Heart left ventricle (tissue), 16 donors: ENCODE measurements at regions not wholly inside any gene's neighbourhood (a gene's known extent, or its start where the extent isn't known, plus 50 kb on each side); places are given as distances from the start of the nearest gene placed in this dataset.

Experiments
- ATAC-seq, 4 donors: fragments of 200-7000 bp; cut with Tn5 transposase; one replicate each; pipeline ENCODE4 v1.9.1; 2020 to 2022; ENCODE audit warnings: moderate library complexity in 4 of 4, mild to moderate bottlenecking in 3 of 4, moderate number of reproducible peaks in 1 of 4
- DNase-seq, 5 donors: peaks; one replicate each; pipeline ENCODE4 v3.0.0-alpha.2; 2020
- H3K27ac ChIP-seq, 12 donors: fragments of 200-600 bp; sonication (generic) in 4 of 12; one replicate each; pipeline versions ENCODE4 v1.5.0 to v1.8.0; 2016 to 2022; ENCODE audit warnings: mild to moderate bottlenecking in 2 of 12
- H3K27me3 ChIP-seq, 9 donors: fragments of 200-600 bp; sonication (generic) in 2 of 9; one replicate each; pipeline versions ENCODE4 v1.5.1 to v1.8.0; 2016 to 2022; ENCODE audit warnings: mild to moderate bottlenecking in 3 of 9
- H3K36me3 ChIP-seq, 9 donors: fragments of 200-600 bp; sonication (generic) in 2 of 9; one replicate each; pipeline versions ENCODE4 v1.5.0 to v1.8.0; 2018 to 2022; ENCODE audit warnings: mild to moderate bottlenecking in 2 of 9
- H3K4me1 ChIP-seq, 12 donors: fragments of 200-600 bp; sonication (generic) in 4 of 12; one replicate each; pipeline versions ENCODE4 v1.5.0 to v1.8.0; 2016 to 2022; ENCODE audit warnings: mild to moderate bottlenecking in 3 of 12
- H3K4me3 ChIP-seq, 12 donors: fragments of 200-600 bp; sonication (generic) in 4 of 12; one replicate each; pipeline versions ENCODE4 v1.5.0 to v1.8.0; 2017 to 2022; ENCODE audit warnings: mild to moderate bottlenecking in 9 of 12, moderate library complexity in 4 of 12
- H3K9me3 ChIP-seq, 12 donors: fragments of 200-600 bp; sonication (generic) in 4 of 12; one replicate each; pipeline versions ENCODE4 v1.5.0 to v1.8.0; 2016 to 2022; ENCODE audit warnings: mild to moderate bottlenecking in 1 of 12
- POLR2A ChIP-seq, 2 donors: fragments of 450-650 bp; IDR thresholded peaks; one replicate each; pipeline ENCODE4 v1.6.1; 2017; ENCODE audit warnings: antibody characterized with exemption in 2 of 2, mild to moderate bottlenecking in 2 of 2, moderate library complexity in 2 of 2
- WGBS, 4 donors: extraction: QIAGEN DNeasy Blood & Tissue Kit in 2 of 4; methylation state at CpG; one replicate each; pipeline versions ENCODE4 v1.1.5 to v1.1.7; 2013 to 2018; 5-methylcytosine and 5-hydroxymethylcytosine counted together
- intact Hi-C, 10 donors: fragments of 100-400 bp; cut with DNase I; formaldehyde crosslinking; loops; one replicate each; pipeline versions ENCODE4 v1.11.1 to v1.14.2; 2022
- TF ChIP-seq, protein P1 (sequence below), 12 donors: fragments of 200-600 bp; sonication (generic) in 4 of 12; IDR thresholded peaks; one replicate each; pipeline versions ENCODE4 v1.5.0 to v1.8.0; 2018 to 2022; ENCODE audit warnings: antibody characterized with exemption in 12 of 12, mild to moderate bottlenecking in 5 of 12
- donor health status: ischemic (EF 13 %, LVEDD 7.1; RV severe dilation, severe dysfunction).
- donor health status: healthy with polysubstance abuse.
- donor health status: DM: no; HTN: yes; CAD: no.
- donor health status: DM: no; HTN: no; CAD: no.
- donor health status: ischemic (EF 25% LVEDD 6.9; RV normal size, moderate dysfunction).
- donor health status: ischemic (EF 25% LVEDD 5.7; RV mildly dilated, moderate dysfunction).
- donor health status: healthy.
- donor health status: DM: yes; HTN: yes; CAD: no.
- donor health status: ischemic (EF 35%, LVEDD 5.7; RV mildly dilated, moderate dysfunction).
- donor health status: nonischemic (EF 11% LVEDD 7.7; RV severe dilation, severe dysfunction).
- donor health status: DM: yes; HTN: yes; CAD: no.
- donor health status: PGD.
- donor health status: ischemic (EF 29% LVEDD 5.4; RV normal size, mild dysfunction).
- donor health status: nonischemic (EF 23%, LVEDD 6.1; RV moderate dilation, normal function).

DNA sequence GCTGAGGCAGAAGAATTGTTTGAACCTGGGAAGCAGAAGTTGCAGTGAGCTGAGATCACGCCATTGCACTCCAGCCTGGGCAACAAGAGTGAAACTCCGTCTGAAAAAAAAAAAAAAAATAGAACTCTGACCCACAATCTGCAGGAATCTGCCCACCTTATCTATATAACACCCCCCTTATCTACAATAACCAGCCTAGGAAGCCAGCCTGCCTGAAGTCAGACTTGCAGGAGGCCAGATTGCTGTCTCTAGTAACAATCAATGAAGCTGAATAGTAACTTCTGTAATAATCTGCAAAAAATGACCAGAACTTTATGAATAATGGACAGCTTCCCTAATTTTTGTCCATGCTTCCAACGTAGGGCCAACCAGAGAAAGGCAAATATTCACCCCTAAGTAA is 352.5 kb downstream of the CD83 start:
- intact Hi-C loops, result no loop called here
- H3K27me3 ChIP-seq, result no peaks in the 10 kb centered on the region
- no peak for TF ChIP-seq POLR2A (IDR thresholded peaks at IDR 0.05)
- TF ChIP-seq, protein P1, sequence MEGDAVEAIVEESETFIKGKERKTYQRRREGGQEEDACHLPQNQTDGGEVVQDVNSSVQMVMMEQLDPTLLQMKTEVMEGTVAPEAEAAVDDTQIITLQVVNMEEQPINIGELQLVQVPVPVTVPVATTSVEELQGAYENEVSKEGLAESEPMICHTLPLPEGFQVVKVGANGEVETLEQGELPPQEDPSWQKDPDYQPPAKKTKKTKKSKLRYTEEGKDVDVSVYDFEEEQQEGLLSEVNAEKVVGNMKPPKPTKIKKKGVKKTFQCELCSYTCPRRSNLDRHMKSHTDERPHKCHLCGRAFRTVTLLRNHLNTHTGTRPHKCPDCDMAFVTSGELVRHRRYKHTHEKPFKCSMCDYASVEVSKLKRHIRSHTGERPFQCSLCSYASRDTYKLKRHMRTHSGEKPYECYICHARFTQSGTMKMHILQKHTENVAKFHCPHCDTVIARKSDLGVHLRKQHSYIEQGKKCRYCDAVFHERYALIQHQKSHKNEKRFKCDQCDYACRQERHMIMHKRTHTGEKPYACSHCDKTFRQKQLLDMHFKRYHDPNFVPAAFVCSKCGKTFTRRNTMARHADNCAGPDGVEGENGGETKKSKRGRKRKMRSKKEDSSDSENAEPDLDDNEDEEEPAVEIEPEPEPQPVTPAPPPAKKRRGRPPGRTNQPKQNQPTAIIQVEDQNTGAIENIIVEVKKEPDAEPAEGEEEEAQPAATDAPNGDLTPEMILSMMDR (IDR thresholded peaks at IDR 0.05), result no peak

GRCh38 chr6:14470671-14471070 is 353.1 kb downstream of the CD83 start:
- no peaks in the 10 kb centered on the region for H3K27me3 ChIP-seq
- H3K4me1 ChIP-seq, result peaks cover 0 to 17% (median 0%) of the 10 kb centered on the region in 12 donors
- no peaks in the 10 kb centered on the region for H3K36me3 ChIP-seq
- TF ChIP-seq, protein P1 (IDR thresholded peaks at IDR 0.05), result no peak
- TF ChIP-seq POLR2A (IDR thresholded peaks at IDR 0.05), result no peak
- no peak overlapping the region for H3K4me3 ChIP-seq
- intact Hi-C loops, result no loop called here
- 63 to 68% (median 67%) methylated on average over 3 of the region's 3 CpGs for WGBS, 4 donors
- H3K9me3 ChIP-seq, result peaks cover 0 to 4% (median 0%) of the 10 kb centered on the region in 12 donors
- ATAC-seq, result peak; percentile 69 to 81 (median 76)
- no peak overlapping the region for H3K27ac ChIP-seq
- no peak for DNase-seq

More for the DNA sequence above, 352.5 kb downstream of the CD83 start:
- peaks cover 0 to 4% (median 0%) of the 10 kb centered on the region in 12 donors for H3K9me3 ChIP-seq
- H3K27ac ChIP-seq, result no peak overlapping the region
- no peaks in the 10 kb centered on the region for H3K36me3 ChIP-seq
- WGBS, 4 donors, result 59 to 90% (median 82%) methylated on average over 3 of the region's 3 CpGs
- no peak for ATAC-seq
- no peak for DNase-seq
- no peak overlapping the region for H3K4me3 ChIP-seq
- H3K4me1 ChIP-seq, result peaks cover 0 to 17% (median 0%) of the 10 kb centered on the region in 12 donors

GRCh38 chr6:14472255-14472985 is 354.8 kb downstream of the CD83 start:
- no peak overlapping the region for H3K27ac ChIP-seq
- intact Hi-C loops, result no loop called here
- H3K27me3 ChIP-seq, result no peaks in the 10 kb centered on the region
- H3K9me3 ChIP-seq, result peaks cover 0 to 4% (median 0%) of the 10 kb centered on the region in 12 donors
- peaks cover 0 to 27% (median 8%) of the 10 kb centered on the region in 12 donors for H3K4me1 ChIP-seq
- no peaks in the 10 kb centered on the region for H3K36me3 ChIP-seq
- no peak for ATAC-seq
- no peak for TF ChIP-seq POLR2A (IDR thresholded peaks at IDR 0.05)
- TF ChIP-seq, protein P1 (IDR thresholded peaks at IDR 0.05), result no peak
- DNase-seq, result no peak
- 96 to 99% (median 98%) methylated on average over 3 of the region's 3 CpGs for WGBS, 4 donors
- H3K4me3 ChIP-seq, result no peak overlapping the region

- Histone ChIP-seq H3K27me3 (no peaks in the 10 kb centered on the region), H3K27ac (no peak overlapping the region), H3K4me1 (peaks cover 0 to 33% (median 11%) of the 10 kb centered on the region in 12 donors), H3K36me3 (no peaks in the 10 kb centered on the region), H3K4me3 (no peak overlapping the region), H3K9me3 (peaks cover 0 to 4% (median 0%) of the 10 kb centered on the region in 12 donors)
- no peak for DNase-seq
- TF ChIP-seq POLR2A (IDR thresholded peaks at IDR 0.05), result no peak
- TF ChIP-seq, protein P1 (IDR thresholded peaks at IDR 0.05), result no peak
- ATAC-seq, result no peak
- intact Hi-C loops, result no loop called here
- 73 to 80% (median 77%) methylated on average over 9 of the region's 9 CpGs for WGBS, 4 donors
Measured at GRCh38 chr6:14472986-14473337, 355.4 kb downstream of the CD83 start.
